Activated naive CD4-positive, alpha-beta T cell treated with anti-CD3 and anti-CD28 coated beads for 36 hours (primary cell): ENCODE measurements at regions not wholly inside any gene's neighbourhood (a gene's known extent, or its start where the extent isn't known, plus 50 kb on each side); places are given as distances from the start of the nearest gene placed in this dataset.

Source experiments
- CTCF ChIA-PET: fragments of 350-600 bp; sonication (Branson Sonifier 250); formaldehyde crosslinking; loops from one replicate; lab custom pipeline; 2021; ENCODE audit warnings: antibody characterized with exemption; lab: Charles Lee
- DNase-seq: peaks from one replicate; pipeline ENCODE4 v3.0.0-alpha.2; 2020
- H3K27ac Mint-ChIP-seq: one replicate; pipeline ENCODE4 v1.8.0; 2021; ENCODE audit warnings: mild to moderate bottlenecking, mixed read lengths
- H3K27me3 Mint-ChIP-seq: one replicate; pipeline ENCODE4 v1.8.0; 2021; ENCODE audit warnings: low read depth, mixed read lengths
- H3K36me3 Mint-ChIP-seq: one replicate; pipeline ENCODE4 v1.8.0; 2021; ENCODE audit warnings: low read depth, mixed read lengths
- H3K4me1 Mint-ChIP-seq: one replicate; pipeline ENCODE4 v1.8.0; 2021; ENCODE audit warnings: low read depth, mixed read lengths
- H3K4me3 Mint-ChIP-seq: one replicate; pipeline ENCODE4 v1.8.0; 2021; ENCODE audit warnings: mild to moderate bottlenecking, moderate library complexity, mixed read lengths
- H3K9me3 Mint-ChIP-seq: one replicate; pipeline ENCODE4 v1.8.0; 2021; ENCODE audit warnings: mixed read lengths
- intact Hi-C: fragments of 100-400 bp; cut with micrococcal nuclease; formaldehyde crosslinking; loops from one replicate; pipeline ENCODE4 v1.15.1; 2023

DNA sequence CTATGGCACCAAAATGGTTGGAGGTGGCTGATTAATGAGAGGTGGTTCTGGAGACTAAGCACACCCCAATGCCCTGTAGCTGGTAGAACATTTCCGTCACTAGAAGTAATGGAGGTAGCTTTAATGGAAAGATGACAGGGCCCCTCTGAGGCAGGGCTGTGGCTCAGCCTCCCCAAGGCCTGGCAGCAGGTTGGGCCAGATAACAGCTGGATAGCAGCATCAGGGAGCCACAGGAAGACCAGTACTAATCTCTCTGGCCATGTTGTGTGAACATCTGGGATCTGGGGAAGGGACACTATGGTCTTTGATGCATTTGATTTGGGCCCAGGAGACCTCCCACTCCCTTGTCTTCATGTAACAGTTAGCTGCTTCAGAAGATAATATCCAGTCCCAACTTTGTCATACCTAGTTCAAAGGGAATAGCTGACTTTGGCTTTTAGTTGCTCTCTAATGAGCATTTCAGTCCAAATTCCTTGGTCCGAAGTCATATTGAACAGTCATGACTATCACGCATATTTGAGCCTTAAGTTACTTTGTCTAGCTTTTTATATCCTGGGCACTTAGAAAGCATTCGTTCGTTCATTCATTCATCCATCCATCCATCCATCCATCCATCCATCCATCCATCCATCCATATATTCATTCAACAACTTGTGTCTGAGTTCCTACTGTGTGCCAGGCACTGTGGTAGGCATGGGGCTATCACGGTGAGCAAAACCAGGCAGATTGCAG, 53.0 kb upstream of the LMO2 start:
- no peaks in the 10 kb centered on the region for H3K27me3 Mint-ChIP-seq
- intact Hi-C loops: no loop called here
- H3K4me1 Mint-ChIP-seq: no peaks in the 10 kb centered on the region
- H3K27ac Mint-ChIP-seq: no peak overlapping the region
- no peak for DNase-seq
- H3K4me3 Mint-ChIP-seq: no peak overlapping the region
- H3K36me3 Mint-ChIP-seq: no peaks in the 10 kb centered on the region
- no peaks in the 10 kb centered on the region for H3K9me3 Mint-ChIP-seq
- CTCF ChIA-PET: interaction anchor here (0.6 to 1.0 kb wide), 4 partner anchors 15 to 418 kb away, joined by 3 to 4 read pairs (median 3); no protein-coding TSS in a partner anchor

DNA sequence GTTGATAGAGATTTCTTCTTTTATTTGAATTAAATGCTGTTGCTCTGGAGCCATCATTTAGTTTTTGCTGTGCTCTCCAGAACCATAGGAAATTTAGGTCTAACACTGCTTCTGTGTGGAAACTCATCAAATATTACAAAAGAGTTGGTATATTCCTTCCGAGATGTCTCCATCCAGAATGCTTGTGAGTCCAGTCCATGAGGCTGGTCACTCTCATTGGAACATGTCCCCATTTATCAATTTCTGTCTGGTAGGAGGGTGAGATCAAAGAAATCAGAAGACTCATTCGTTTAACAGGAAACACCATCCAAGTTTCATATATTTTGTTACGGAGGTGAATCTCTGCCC, 52.4 kb upstream of the LMO2 start:
- no peaks in the 10 kb centered on the region for H3K4me1 Mint-ChIP-seq
- intact Hi-C loops: no loop called here
- H3K9me3 Mint-ChIP-seq: no peaks in the 10 kb centered on the region
- CTCF ChIA-PET: interaction anchor here (0.6 kb wide), 1 partner anchor 82 kb away, joined by 4 read pairs; no protein-coding TSS in a partner anchor
- no peak for DNase-seq
- no peak overlapping the region for H3K27ac Mint-ChIP-seq
- no peak overlapping the region for H3K4me3 Mint-ChIP-seq
- no peaks in the 10 kb centered on the region for H3K27me3 Mint-ChIP-seq
- H3K36me3 Mint-ChIP-seq: no peaks in the 10 kb centered on the region

DNA sequence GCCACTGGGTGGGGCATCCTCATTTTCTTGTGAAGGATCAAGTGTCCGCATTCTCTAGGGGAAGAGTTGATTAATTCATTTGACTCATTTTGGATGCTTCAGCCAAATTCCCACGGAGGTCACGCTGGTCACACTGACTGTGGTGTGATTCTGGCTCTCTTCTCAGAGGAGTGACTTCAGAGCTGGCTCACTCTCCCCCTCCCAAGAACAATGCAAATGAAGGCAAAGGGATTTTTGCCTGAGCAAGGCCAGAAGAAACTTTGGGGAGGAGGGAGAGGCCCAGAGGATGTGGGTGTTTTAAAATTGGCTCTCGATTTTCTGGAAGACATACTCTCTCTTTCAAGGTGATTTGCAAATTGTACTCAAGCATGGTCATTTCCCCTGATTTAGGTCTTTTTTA, 51.1 kb upstream of the LMO2 start:
- H3K27ac Mint-ChIP-seq: no peak overlapping the region
- no peaks in the 10 kb centered on the region for H3K27me3 Mint-ChIP-seq
- CTCF ChIA-PET: interaction anchor here (0.6 kb wide), 1 partner anchor 227 kb away, joined by 4 read pairs; no protein-coding TSS in a partner anchor
- intact Hi-C loops: loop anchor here (1.0 kb wide), 1 partner anchor 49 kb away; no protein-coding TSS in a partner anchor
- H3K36me3 Mint-ChIP-seq: no peaks in the 10 kb centered on the region
- H3K4me3 Mint-ChIP-seq: no peak overlapping the region
- H3K4me1 Mint-ChIP-seq: no peaks in the 10 kb centered on the region
- no peaks in the 10 kb centered on the region for H3K9me3 Mint-ChIP-seq
- DNase-seq: peak; percentile 34

DNA sequence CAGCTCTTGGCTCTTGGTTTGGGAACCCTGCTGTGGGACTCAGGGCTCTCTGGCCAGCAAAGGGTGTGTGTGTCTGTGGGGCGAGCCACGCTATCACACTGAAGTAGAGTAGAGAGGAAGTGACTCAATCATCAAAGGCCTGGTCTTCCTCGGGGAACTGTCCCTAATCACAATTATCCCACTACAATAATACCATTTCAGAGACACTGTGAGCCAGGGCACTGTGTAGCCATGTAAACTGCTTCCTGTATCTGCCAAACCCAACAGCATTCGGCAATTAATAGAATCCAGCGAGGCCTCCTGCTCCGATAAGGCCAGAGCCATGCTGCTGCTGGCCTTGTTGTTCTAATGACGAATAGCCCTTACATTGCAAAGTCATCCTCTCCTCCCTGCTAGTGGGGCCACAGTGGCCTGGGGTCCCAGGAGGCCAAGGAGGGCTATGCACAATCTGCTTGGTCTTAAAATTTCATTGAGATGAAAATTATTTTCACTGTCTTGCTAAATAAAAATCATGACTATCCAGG, 49.8 kb upstream of the LMO2 start:
- Mint-ChIP-seq H3K9me3 (no peaks in the 10 kb centered on the region), H3K27me3 (no peaks in the 10 kb centered on the region), H3K4me3 (no peak overlapping the region), H3K36me3 (no peaks in the 10 kb centered on the region), H3K27ac (no peak overlapping the region), H3K4me1 (no peaks in the 10 kb centered on the region)
- intact Hi-C loops: no loop called here
- CTCF ChIA-PET: no interaction called here
- no peak for DNase-seq
